H9 (cell line): ENCODE measurements at regions not wholly inside any gene's neighbourhood (a gene's known extent, or its start where the extent isn't known, plus 50 kb on each side); places are given as distances from the start of the nearest gene placed in this dataset.

Experiments
- DNase-seq: peaks from one replicate; pipeline ENCODE4 v3.0.0-alpha.2; 2017
- H2AFZ ChIP-seq: one replicate; pipeline ENCODE4 v1.6.1; 2013; ENCODE audit warnings: mild to moderate bottlenecking, low read length, control low read depth, moderate library complexity
- H2AK5ac ChIP-seq: 2 replicates; pipeline ENCODE4 v1.6.1; 2013; ENCODE audit warnings: low read length, control low read depth, mixed read lengths; ENCODE audit not compliant: insufficient read length
- H2BK120ac ChIP-seq: one replicate; pipeline ENCODE4 v1.6.1; 2013; ENCODE audit warnings: low read depth, mild to moderate bottlenecking, low read length, control low read depth, inconsistent platforms; ENCODE audit not compliant: poor library complexity, severe bottlenecking
- H2BK12ac ChIP-seq: 2 replicates; pipeline ENCODE4 v1.6.1; 2013; ENCODE audit warnings: low read length, control low read depth, mixed read lengths, low read depth; ENCODE audit not compliant: insufficient read length
- H2BK15ac ChIP-seq: 2 replicates; pipeline ENCODE4 v1.6.1; 2013; ENCODE audit warnings: low read depth, low read length, control low read depth
- H2BK20ac ChIP-seq: one replicate; pipeline ENCODE4 v1.6.1; 2013; ENCODE audit warnings: low read depth, mild to moderate bottlenecking, low read length, control low read depth, inconsistent platforms; ENCODE audit not compliant: poor library complexity, severe bottlenecking
- H2BK5ac ChIP-seq: 2 replicates; pipeline ENCODE4 v1.6.1; 2013; ENCODE audit warnings: low read length, control low read depth, mixed read lengths; ENCODE audit not compliant: insufficient read length
- H3K14ac ChIP-seq: 2 replicates; pipeline ENCODE4 v1.6.1; 2013; ENCODE audit warnings: low read length, control low read depth; ENCODE audit not compliant: insufficient read depth
- H3K18ac ChIP-seq: 2 replicates; pipeline ENCODE4 v1.6.1; 2013; ENCODE audit warnings: low read depth, mild to moderate bottlenecking, mixed read lengths, low read length, control low read depth; ENCODE audit not compliant: insufficient read length
- H3K23ac ChIP-seq: 2 replicates; pipeline ENCODE4 v1.6.1; 2013; ENCODE audit warnings: low read length, control low read depth, mixed read lengths, low read depth; ENCODE audit not compliant: insufficient read length
- H3K23me2 ChIP-seq: 2 replicates; pipeline ENCODE4 v1.6.1; 2013; ENCODE audit warnings: low read depth, mild to moderate bottlenecking, mixed read lengths, low read length, control low read depth; ENCODE audit not compliant: insufficient read length, poor library complexity, severe bottlenecking
- H3K27ac ChIP-seq: 2 replicates; pipeline ENCODE4 v1.5.1; 2013; ENCODE audit warnings: low read length, control low read depth, mixed read lengths, low read depth; ENCODE audit not compliant: insufficient read length
- H3K27me3 ChIP-seq: 2 replicates; pipeline ENCODE4 v1.6.1; 2013; ENCODE audit warnings: low read length, control low read depth, inconsistent platforms; ENCODE audit not compliant: insufficient read depth
- H3K4ac ChIP-seq: 2 replicates; pipeline ENCODE4 v1.6.1; 2013; ENCODE audit warnings: low read depth, mild to moderate bottlenecking, control low read depth, inconsistent platforms, low read length, moderate library complexity
- H3K4me1 ChIP-seq: 2 replicates; pipeline ENCODE4 v1.6.1; 2013; ENCODE audit warnings: low read length, control low read depth, inconsistent platforms; ENCODE audit not compliant: insufficient read depth
- H3K4me2 ChIP-seq: 2 replicates; pipeline ENCODE4 v1.6.1; 2013; ENCODE audit warnings: low read length, control low read depth, mixed read lengths; ENCODE audit not compliant: insufficient read length, insufficient read depth
- H3K56ac ChIP-seq: 2 replicates; pipeline ENCODE4 v1.6.1; 2013; ENCODE audit warnings: low read depth, mild to moderate bottlenecking, mixed read lengths, low read length, control low read depth; ENCODE audit not compliant: insufficient read length
- H3K79me1 ChIP-seq: 2 replicates; pipeline ENCODE4 v1.6.1; 2013; ENCODE audit warnings: low read depth, mild to moderate bottlenecking, moderate library complexity, low read length, control low read depth, inconsistent platforms; ENCODE audit not compliant: insufficient read depth, poor library complexity, severe bottlenecking
- H3K79me2 ChIP-seq: 2 replicates; pipeline ENCODE4 v1.6.1; 2013; ENCODE audit warnings: low read length, control low read depth, inconsistent platforms; ENCODE audit not compliant: insufficient read depth
- H3K9ac ChIP-seq: 2 replicates; pipeline ENCODE4 v1.6.1; 2013; ENCODE audit warnings: low read length, control low read depth, mixed read lengths; ENCODE audit not compliant: insufficient read length; ENCODE audit errors: extremely low read depth
- H3K9me3 ChIP-seq: one replicate; pipeline ENCODE4 v1.6.1; 2013; ENCODE audit warnings: low read depth, low read length, inconsistent platforms; ENCODE audit not compliant: control insufficient read depth
- H3T11ph ChIP-seq: one replicate; pipeline ENCODE4 v1.6.1; 2013; ENCODE audit warnings: mild to moderate bottlenecking, low read length, control low read depth, inconsistent platforms
- H4K20me1 ChIP-seq: one replicate; pipeline ENCODE4 v1.6.1; 2013; ENCODE audit not compliant: control insufficient read depth, insufficient read length, insufficient read depth
- H4K5ac ChIP-seq: 2 replicates; pipeline ENCODE4 v1.6.1; 2013; ENCODE audit warnings: low read depth, mild to moderate bottlenecking, mixed read lengths, low read length, control low read depth; ENCODE audit not compliant: insufficient read length
- H4K8ac ChIP-seq: replicated peaks from 2 replicates; pipeline ENCODE4 v1.6.1; 2013; ENCODE audit warnings: low read length, control low read depth, mixed read lengths, low read depth; ENCODE audit not compliant: insufficient read length
- H4K91ac ChIP-seq: 2 replicates; pipeline ENCODE4 v1.6.1; 2013; ENCODE audit warnings: low read depth, mild to moderate bottlenecking, moderate library complexity, mixed read lengths, low read length, control low read depth; ENCODE audit not compliant: insufficient read length
- H3K27ac Mint-ChIP-seq, 3 experiments: 2 replicates in 2 of 3; 3 replicates in 1 of 3; pipeline ENCODE4 v1.8.0; 2020 to 2021; ENCODE audit warnings: mixed read lengths in 3 of 3, mild to moderate bottlenecking in 1 of 3, moderate library complexity in 1 of 3
- H3K27me3 Mint-ChIP-seq: 2 replicates; pipeline ENCODE4 v1.8.0; 2021; ENCODE audit warnings: low read depth, mild to moderate bottlenecking, moderate library complexity, mixed read lengths
- H3K36me3 Mint-ChIP-seq, 3 experiments: 2 replicates in 2 of 3; 3 replicates in 1 of 3; pipeline ENCODE4 v1.8.0; 2020 to 2021; ENCODE audit warnings: low read depth in 3 of 3, mixed read lengths in 3 of 3; ENCODE audit not compliant: insufficient read depth in 1 of 3
- H3K4me1 Mint-ChIP-seq, 2 experiments: 2 replicates each; pipeline ENCODE4 v1.8.0; 2020; ENCODE audit warnings: mixed read lengths in 2 of 2
- H3K4me3 Mint-ChIP-seq, 2 experiments: 2 replicates in 1 of 2; 3 replicates in 1 of 2; pipeline ENCODE4 v1.8.0; 2020 to 2021; ENCODE audit warnings: mild to moderate bottlenecking in 2 of 2, mixed read lengths in 2 of 2, moderate library complexity in 1 of 2
- H3K9me3 Mint-ChIP-seq, 2 experiments: 2 replicates in 1 of 2; 3 replicates in 1 of 2; pipeline ENCODE4 v1.8.0; 2020; ENCODE audit warnings: mild to moderate bottlenecking in 2 of 2, mixed read lengths in 2 of 2, moderate library complexity in 1 of 2
- TF ChIP-seq, protein P1 (sequence below): fragments of 200-600 bp; sonication (generic); conservative IDR thresholded peaks from 3 replicates; pipeline ENCODE4 v1.8.0; 2021; ENCODE audit warnings: antibody characterized with exemption, mild to moderate bottlenecking

DNA sequence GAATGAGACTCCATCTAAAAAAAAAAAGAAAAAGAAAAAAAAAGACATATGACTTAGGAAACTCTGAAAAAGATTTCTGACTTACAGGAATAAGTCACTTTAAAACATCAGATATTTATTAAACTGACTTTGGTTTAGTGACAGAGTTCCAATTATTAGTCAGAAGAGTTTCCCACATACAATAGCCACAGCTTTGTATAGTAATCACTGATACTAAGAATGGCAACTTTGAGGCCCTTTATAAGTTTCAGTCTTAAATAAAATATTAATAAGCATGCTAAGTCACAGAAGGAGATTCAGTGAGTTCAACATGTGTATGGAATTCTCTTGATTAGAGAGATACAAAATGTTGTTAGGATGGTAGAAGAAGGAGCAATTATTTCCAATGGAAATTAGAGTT is 652.3 kb upstream of the AMOT start:
- Histone ChIP-seq H3T11ph (no peak overlapping the region), H2AK5ac (no peak overlapping the region), H2BK15ac (no peak overlapping the region), H2BK20ac (no peak overlapping the region), H3K4ac (no peak overlapping the region), H2BK12ac (no peak overlapping the region), H3K9me3 (no peaks in the 10 kb centered on the region), H3K79me2 (no peaks in the 10 kb centered on the region), H3K4me1 (no peaks in the 10 kb centered on the region), H3K27ac (no peak overlapping the region), H2BK5ac (no peak overlapping the region), H3K56ac (no peak overlapping the region), H2AFZ (no peak overlapping the region), H3K23me2 (no peaks in the 10 kb centered on the region), H4K20me1 (no peaks in the 10 kb centered on the region), H3K79me1 (no peaks in the 10 kb centered on the region), H3K23ac (no peak overlapping the region), H3K4me2 (no peak overlapping the region), H3K14ac (no peak overlapping the region), H4K5ac (no peak overlapping the region), H3K18ac (no peak overlapping the region), H4K91ac (no peak overlapping the region), H4K8ac (no peak overlapping the region), H2BK120ac (no peak overlapping the region), H3K9ac (no peak overlapping the region), H3K27me3 (no peaks in the 10 kb centered on the region)
- DNase-seq: no peak
- H3K4me1 Mint-ChIP-seq: peaks cover 3 to 4% of the 10 kb centered on the region in 2 experiments; a peak in 3 of 4 replicates
- TF ChIP-seq, protein P1, sequence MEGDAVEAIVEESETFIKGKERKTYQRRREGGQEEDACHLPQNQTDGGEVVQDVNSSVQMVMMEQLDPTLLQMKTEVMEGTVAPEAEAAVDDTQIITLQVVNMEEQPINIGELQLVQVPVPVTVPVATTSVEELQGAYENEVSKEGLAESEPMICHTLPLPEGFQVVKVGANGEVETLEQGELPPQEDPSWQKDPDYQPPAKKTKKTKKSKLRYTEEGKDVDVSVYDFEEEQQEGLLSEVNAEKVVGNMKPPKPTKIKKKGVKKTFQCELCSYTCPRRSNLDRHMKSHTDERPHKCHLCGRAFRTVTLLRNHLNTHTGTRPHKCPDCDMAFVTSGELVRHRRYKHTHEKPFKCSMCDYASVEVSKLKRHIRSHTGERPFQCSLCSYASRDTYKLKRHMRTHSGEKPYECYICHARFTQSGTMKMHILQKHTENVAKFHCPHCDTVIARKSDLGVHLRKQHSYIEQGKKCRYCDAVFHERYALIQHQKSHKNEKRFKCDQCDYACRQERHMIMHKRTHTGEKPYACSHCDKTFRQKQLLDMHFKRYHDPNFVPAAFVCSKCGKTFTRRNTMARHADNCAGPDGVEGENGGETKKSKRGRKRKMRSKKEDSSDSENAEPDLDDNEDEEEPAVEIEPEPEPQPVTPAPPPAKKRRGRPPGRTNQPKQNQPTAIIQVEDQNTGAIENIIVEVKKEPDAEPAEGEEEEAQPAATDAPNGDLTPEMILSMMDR: no peak
- no peak overlapping the region for H3K27ac Mint-ChIP-seq
- peaks cover 0 to 9% (median 0%) of the 10 kb centered on the region in 3 experiments; a peak in 2 of 7 replicates for H3K36me3 Mint-ChIP-seq
- H3K9me3 Mint-ChIP-seq: no peaks in the 10 kb centered on the region
- H3K4me3 Mint-ChIP-seq: no peak overlapping the region
- no peaks in the 10 kb centered on the region for H3K27me3 Mint-ChIP-seq
